ENCODE measurements at regions not wholly inside any gene's neighbourhood (a gene's known extent, or its start where the extent isn't known, plus 50 kb on each side); places are given as distances from the start of the nearest gene placed in this dataset.

GRCh38 chr4:127574643-127575042 lies 58.1 kb upstream of the INTU start:
- DNase-seq: no peak

DNA sequence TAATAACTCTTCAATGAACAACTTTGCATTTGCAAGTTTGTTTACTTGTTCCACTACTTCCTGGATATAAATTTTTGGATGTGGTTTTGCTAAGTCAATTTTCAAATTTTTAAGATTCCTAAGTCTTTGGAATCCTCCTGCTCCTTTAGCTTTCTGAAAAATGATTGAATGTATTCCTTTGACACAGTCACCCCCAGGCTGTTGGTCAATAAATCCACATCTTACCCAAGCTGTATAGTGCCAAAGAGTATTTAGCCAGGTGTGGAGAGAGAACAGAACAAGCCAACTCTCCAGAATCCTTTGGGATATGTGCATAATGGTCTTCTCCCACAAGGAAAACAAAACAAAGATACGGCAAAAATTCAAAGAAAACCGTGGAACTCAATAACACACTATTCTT lies 56.9 kb upstream of the INTU start:
- no peak for DNase-seq

GRCh38 chr4:127578491-127578890 lies 54.3 kb upstream of the INTU start:
- no peak for DNase-seq

DNA sequence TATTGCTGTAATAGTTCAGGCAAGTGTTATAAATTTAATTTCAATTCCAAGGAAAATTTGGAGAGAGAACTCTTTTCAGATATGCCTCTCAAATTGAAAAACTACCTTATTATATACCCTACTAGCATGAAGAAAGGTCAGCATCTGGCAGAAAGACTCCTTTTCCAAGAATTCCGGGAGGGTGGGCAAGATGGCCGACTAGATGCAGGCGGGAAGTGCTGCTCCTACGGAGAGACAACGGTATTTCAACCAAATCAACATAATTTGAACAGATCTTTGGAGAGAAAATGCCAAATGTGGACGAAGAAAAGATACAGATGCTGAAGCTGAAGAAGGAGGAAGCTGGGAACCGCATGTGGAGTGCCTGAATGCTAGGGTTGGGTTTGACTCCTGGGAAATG lies 53.8 kb upstream of the INTU start:
- DNase-seq: no peak

DNA sequence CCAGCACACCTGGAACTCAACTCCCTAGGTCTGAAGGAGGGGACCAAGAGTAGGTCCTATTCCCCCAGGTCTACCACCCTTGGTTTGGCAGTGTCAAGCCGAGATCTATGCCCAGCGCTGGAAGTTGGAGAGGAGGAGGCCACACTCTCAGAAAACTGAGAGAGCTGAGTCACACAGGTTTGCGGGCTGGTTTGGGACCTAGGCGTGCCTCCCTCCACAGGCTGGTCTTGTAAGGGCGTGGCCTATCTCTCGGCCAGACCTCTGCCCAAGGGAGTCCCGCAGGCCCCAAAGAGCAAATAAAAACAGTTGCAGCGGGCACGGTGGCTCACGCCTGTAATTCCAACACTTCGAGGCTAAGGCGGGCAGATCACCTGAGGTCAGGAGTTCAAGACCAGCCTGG lies 52.9 kb upstream of the INTU start:
- DNase-seq: no peak

GRCh38 chr4:127580300-127580699 lies 52.5 kb upstream of the INTU start:
- no peak for DNase-seq

DNA sequence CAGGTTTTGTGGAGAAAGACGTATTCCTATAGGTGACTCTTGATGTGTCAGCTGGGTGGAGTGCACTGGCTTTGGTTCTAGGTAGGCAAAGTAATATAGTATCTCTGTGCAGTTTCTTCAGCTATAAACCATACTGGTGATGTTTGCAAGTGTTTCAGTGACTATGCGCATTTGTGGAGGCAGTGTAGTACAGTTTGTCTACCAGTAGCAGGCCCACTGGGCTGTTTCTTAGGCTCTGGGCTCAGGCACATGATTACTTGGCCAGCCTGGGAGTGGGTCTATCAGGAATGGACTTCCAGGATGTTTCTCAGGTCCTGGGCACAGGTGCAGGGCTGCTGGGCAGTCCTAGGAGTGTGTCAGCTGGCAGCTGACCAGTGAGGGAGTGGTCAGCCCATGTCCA lies 51.9 kb upstream of the INTU start:
- no peak for DNase-seq
